Stomach (tissue), 8 donors: ENCODE measurements at regions not wholly inside any gene's neighbourhood (a gene's known extent, or its start where the extent isn't known, plus 50 kb on each side); places are given as distances from the start of the nearest gene placed in this dataset.

Experiments used
- DNase-seq, 2 donors: peaks; one replicate each; pipeline versions ENCODE4 v3.0.0 to v3.0.0-alpha.2; 2013 to 2019
- H3K27ac ChIP-seq, 5 donors: fragments of 200-600 bp in 4 of 5; sonication (generic) in 4 of 5; one replicate each; pipeline ENCODE4 v1.5.1; 2013 to 2019; ENCODE audit warnings: mild to moderate bottlenecking in 1 of 5, moderate library complexity in 1 of 5
- H3K27me3 ChIP-seq, 3 donors: fragments of 200-600 bp; sonication (generic); one replicate each; pipeline ENCODE4 v1.5.1; 2017 to 2019; ENCODE audit warnings: mixed run types in 1 of 3
- H3K36me3 ChIP-seq, 4 donors: fragments of 200-600 bp; sonication (generic); 1 replicate in 3 of 4; 2 replicates in 1 of 4; pipeline ENCODE4 v1.5.1; 2016 to 2019
- H3K4me1 ChIP-seq, 4 donors: fragments of 200-600 bp; sonication (generic); one replicate each; pipeline ENCODE4 v1.5.1; 2016 to 2019
- H3K4me3 ChIP-seq, 4 donors: fragments of 200-600 bp; sonication (generic) in 3 of 4; one replicate each; pipeline ENCODE4 v1.5.1; 2016 to 2019; ENCODE audit warnings: mild to moderate bottlenecking in 1 of 4
- H3K9me3 ChIP-seq, 4 donors: fragments of 200-600 bp; sonication (generic); one replicate each; pipeline ENCODE4 v1.5.1; 2016 to 2019
- CTCF ChIP-seq, 7 experiments: fragments of 450-650 bp in 4 of 7; fragments of 200-600 bp in 3 of 7; sonication (generic) in 3 of 7; IDR thresholded peaks; one replicate each; pipeline ENCODE4 v1.5.1; 2016 to 2019; ENCODE audit warnings: antibody characterized with exemption in 7 of 7, control low read depth in 2 of 7, mild to moderate bottlenecking in 1 of 7
- EP300 ChIP-seq: sonication (generic); formaldehyde crosslinking; IDR thresholded peaks from one replicate; pipeline ENCODE4 v1.6.1; 2017; ENCODE audit warnings: antibody characterized with exemption
- POLR2A ChIP-seq, 4 donors: fragments of 450-650 bp; IDR thresholded peaks; one replicate each; pipeline ENCODE4 v1.6.1; 2016; ENCODE audit warnings: antibody characterized with exemption in 4 of 4, control low read depth in 2 of 4, mild to moderate bottlenecking in 1 of 4, moderate library complexity in 1 of 4
- POLR2AphosphoS5 ChIP-seq, 3 donors: sonication (generic); formaldehyde crosslinking; IDR thresholded peaks; one replicate each; pipeline ENCODE4 v1.6.1; 2016; ENCODE audit warnings: antibody characterized with exemption in 3 of 3
- WGBS, 5 donors: extraction: QIAGEN DNeasy Blood & Tissue Kit in 3 of 5; methylation state at CpG; one replicate each; pipeline versions ENCODE4 v1.1.5 to v1.1.7; 2013 to 2018; 5-methylcytosine and 5-hydroxymethylcytosine counted together
- intact Hi-C: fragments of 100-400 bp; cut with DNase I; formaldehyde crosslinking; loops from one replicate; pipeline ENCODE4 v1.15.1; 2023; ENCODE audit warnings: low total_unique reads
- donor health status: healthy with polysubstance abuse.
- donor health status: Bipolar disorder and iron deficiency.
- donor health status: healthy.

- H3K36me3 ChIP-seq, result peaks cover 21 to 81% (median 69%) of the 10 kb centered on the region in 4 donors
- no peaks in the 10 kb centered on the region for H3K27me3 ChIP-seq
- TF ChIP-seq POLR2AphosphoS5 (IDR thresholded peaks at IDR 0.05), result no peak
- no peak for TF ChIP-seq CTCF (IDR thresholded peaks at IDR 0.05)
- no peak for TF ChIP-seq EP300
- TF ChIP-seq POLR2A (IDR thresholded peaks at IDR 0.05), result no peak
- H3K4me1 ChIP-seq, result peaks cover 0 to 5% (median 0%) of the 10 kb centered on the region in 4 donors
- DNase-seq, result no peak
- intact Hi-C loops, result no loop called here
- H3K4me3 ChIP-seq, result no peak overlapping the region
- WGBS, 5 donors, result 89 to 96% (median 94%) methylated on average over 3 of the region's 3 CpGs
- H3K9me3 ChIP-seq, result no peaks in the 10 kb centered on the region
- H3K27ac ChIP-seq, result no peak overlapping the region
Measured at GRCh38 chr3:197606468-197606867, 50.7 kb upstream of the BDH1 start.
